Pancreas (tissue), 10 donors: ENCODE measurements at regions not wholly inside any gene's neighbourhood (a gene's known extent, or its start where the extent isn't known, plus 50 kb on each side); places are given as distances from the start of the nearest gene placed in this dataset.

Experiments used
- ATAC-seq, 4 donors: fragments of 200-7000 bp; cut with Tn5 transposase; one replicate each; pipeline versions ENCODE4 v1.8.0 to v1.9.1; 2020; ENCODE audit warnings: mild to moderate bottlenecking in 4 of 4, moderate library complexity in 4 of 4
- DNase-seq, 6 donors: peaks; one replicate each; pipeline ENCODE4 v3.0.0-alpha.2; 2020
- FAIRE-seq: peaks from 2 replicates; lab custom pipeline; 2012; peaks lifted over from hg19 to GRCh38; lab: Jason Lieb, UNC
- H3K27ac ChIP-seq, 4 donors: fragments of 200-600 bp; sonication (generic); 1 replicate in 3 of 4; 2 replicates in 1 of 4; pipeline versions ENCODE4 v1.5.0 to v1.8.0; 2020
- H3K27me3 ChIP-seq, 4 donors: fragments of 200-600 bp; one replicate each; pipeline ENCODE4 v1.8.0; 2021
- H3K36me3 ChIP-seq, 3 donors: fragments of 200-600 bp; sonication (generic) in 1 of 3; one replicate each; pipeline versions ENCODE4 v1.5.0 to v1.8.0; 2020 to 2021
- H3K4me1 ChIP-seq, 3 donors: fragments of 200-600 bp; one replicate each; pipeline ENCODE4 v1.8.0; 2021
- H3K4me3 ChIP-seq, 4 donors: fragments of 200-600 bp; sonication (generic) in 2 of 4; one replicate each; pipeline versions ENCODE4 v1.5.0 to v1.8.0; 2020 to 2021
- H3K9me3 ChIP-seq, 4 donors: fragments of 200-600 bp; one replicate each; pipeline ENCODE4 v1.8.0; 2021
- WGBS, 2 donors: extraction: QIAGEN DNeasy Blood & Tissue Kit; methylation state at CpG; one replicate each; pipeline ENCODE4 v1.1.7; 2013; 5-methylcytosine and 5-hydroxymethylcytosine counted together
- intact Hi-C, 3 donors: fragments of 100-400 bp; cut with DNase I; formaldehyde crosslinking; loops; one replicate each; pipeline versions ENCODE4 v1.11.1 to v1.14.2; 2022
- TF ChIP-seq, protein P1 (sequence below), 4 donors: fragments of 200-600 bp; sonication (generic) in 3 of 4; IDR thresholded peaks; one replicate each; pipeline versions ENCODE4 v1.5.0 to v1.8.0; 2021; ENCODE audit warnings: antibody characterized with exemption in 4 of 4
- donor health status: healthy with polysubstance abuse.
- donor health status: DM: no; HTN: no; CAD: no; lungs with moderate emphysema.
- donor health status: DM: no; HTN: no; CAD: no.
- donor health status: control.
- donor health status: control.
- donor health status: Bipolar disorder and iron deficiency.
- donor health status: DM: yes; HTN: yes; CAD: no.
- donor health status: DM: no; HTN: no; CAD: no.
- donor health status: DM: no; HTN: no; CAD: no.
- donor health status: DM: yes; HTN: yes; CAD: no.

GRCh38 chr13:104553186-104553585 lies 1487.0 kb upstream of the SLC10A2 start:
- 81 to 82% methylated on average over 3 of the region's 3 CpGs for WGBS, 2 donors
- no peak for FAIRE-seq

GRCh38 chr13:104534847-104535246 lies 1468.6 kb upstream of the SLC10A2 start:
- Histone ChIP-seq H3K4me1 (no peaks in the 10 kb centered on the region), H3K9me3 (no peaks in the 10 kb centered on the region), H3K27me3 (no peaks in the 10 kb centered on the region), H3K36me3 (no peaks in the 10 kb centered on the region), H3K4me3 (no peak overlapping the region), H3K27ac (no peak overlapping the region)
- DNase-seq: no peak
- 83 to 92% methylated on average over 10 of the region's 10 CpGs for WGBS, 2 donors
- intact Hi-C loops: no loop called here
- ATAC-seq: no peak
- TF ChIP-seq, protein P1, sequence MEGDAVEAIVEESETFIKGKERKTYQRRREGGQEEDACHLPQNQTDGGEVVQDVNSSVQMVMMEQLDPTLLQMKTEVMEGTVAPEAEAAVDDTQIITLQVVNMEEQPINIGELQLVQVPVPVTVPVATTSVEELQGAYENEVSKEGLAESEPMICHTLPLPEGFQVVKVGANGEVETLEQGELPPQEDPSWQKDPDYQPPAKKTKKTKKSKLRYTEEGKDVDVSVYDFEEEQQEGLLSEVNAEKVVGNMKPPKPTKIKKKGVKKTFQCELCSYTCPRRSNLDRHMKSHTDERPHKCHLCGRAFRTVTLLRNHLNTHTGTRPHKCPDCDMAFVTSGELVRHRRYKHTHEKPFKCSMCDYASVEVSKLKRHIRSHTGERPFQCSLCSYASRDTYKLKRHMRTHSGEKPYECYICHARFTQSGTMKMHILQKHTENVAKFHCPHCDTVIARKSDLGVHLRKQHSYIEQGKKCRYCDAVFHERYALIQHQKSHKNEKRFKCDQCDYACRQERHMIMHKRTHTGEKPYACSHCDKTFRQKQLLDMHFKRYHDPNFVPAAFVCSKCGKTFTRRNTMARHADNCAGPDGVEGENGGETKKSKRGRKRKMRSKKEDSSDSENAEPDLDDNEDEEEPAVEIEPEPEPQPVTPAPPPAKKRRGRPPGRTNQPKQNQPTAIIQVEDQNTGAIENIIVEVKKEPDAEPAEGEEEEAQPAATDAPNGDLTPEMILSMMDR (IDR thresholded peaks at IDR 0.05): no peak
- no peak for FAIRE-seq

More at GRCh38 chr13:104553186-104553585, 1487.0 kb upstream of the SLC10A2 start:
- DNase-seq (no peak), ATAC-seq (no peak)
- TF ChIP-seq, protein P1 (IDR thresholded peaks at IDR 0.05): no peak
- no peaks in the 10 kb centered on the region for H3K27me3 ChIP-seq
- no peaks in the 10 kb centered on the region for H3K9me3 ChIP-seq
- no peaks in the 10 kb centered on the region for H3K36me3 ChIP-seq
- peaks cover 0 to 11% (median 8%) of the 10 kb centered on the region in 3 donors for H3K4me1 ChIP-seq
- no peak overlapping the region for H3K4me3 ChIP-seq
- H3K27ac ChIP-seq: no peak overlapping the region
- intact Hi-C loops: no loop called here

DNA sequence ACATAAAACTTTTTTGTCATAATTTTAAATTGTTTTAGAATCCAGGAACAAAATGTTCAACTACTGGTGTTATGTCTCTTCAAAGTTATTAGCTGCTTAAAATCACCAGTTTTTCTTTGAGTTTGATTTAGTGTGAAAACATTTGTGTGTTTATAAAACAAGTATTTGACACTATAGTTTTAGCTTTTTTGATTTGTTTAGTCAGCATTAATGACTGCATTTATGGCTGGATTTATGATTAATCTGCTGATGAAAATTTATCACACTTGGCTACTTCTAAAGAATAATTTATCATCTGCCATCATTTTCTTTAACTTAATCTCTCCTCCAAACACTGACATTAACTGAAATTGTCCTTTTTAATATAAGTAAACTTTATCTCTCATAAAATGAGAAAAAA lies 1465.9 kb upstream of the SLC10A2 start:
- no peaks in the 10 kb centered on the region for H3K4me1 ChIP-seq
- ATAC-seq (no peak), DNase-seq (no peak), FAIRE-seq (no peak)
- no peaks in the 10 kb centered on the region for H3K36me3 ChIP-seq
- H3K4me3 ChIP-seq: no peak overlapping the region
- no peak overlapping the region for H3K27ac ChIP-seq
- no peaks in the 10 kb centered on the region for H3K27me3 ChIP-seq
- no peaks in the 10 kb centered on the region for H3K9me3 ChIP-seq
- TF ChIP-seq, protein P1 (IDR thresholded peaks at IDR 0.05): no peak
- intact Hi-C loops: no loop called here

- intact Hi-C loops: no loop called here
- Histone ChIP-seq H3K27ac (no peak overlapping the region), H3K4me1 (no peaks in the 10 kb centered on the region), H3K36me3 (no peaks in the 10 kb centered on the region), H3K9me3 (no peaks in the 10 kb centered on the region), H3K27me3 (no peaks in the 10 kb centered on the region), H3K4me3 (no peak overlapping the region)
- DNase-seq (no peak), FAIRE-seq (no peak), ATAC-seq (no peak)
- TF ChIP-seq, protein P1 (IDR thresholded peaks at IDR 0.05): no peak
These were observed 1464.5 kb upstream of the SLC10A2 start for GRCh38 chr13:104530741-104531140.

DNA sequence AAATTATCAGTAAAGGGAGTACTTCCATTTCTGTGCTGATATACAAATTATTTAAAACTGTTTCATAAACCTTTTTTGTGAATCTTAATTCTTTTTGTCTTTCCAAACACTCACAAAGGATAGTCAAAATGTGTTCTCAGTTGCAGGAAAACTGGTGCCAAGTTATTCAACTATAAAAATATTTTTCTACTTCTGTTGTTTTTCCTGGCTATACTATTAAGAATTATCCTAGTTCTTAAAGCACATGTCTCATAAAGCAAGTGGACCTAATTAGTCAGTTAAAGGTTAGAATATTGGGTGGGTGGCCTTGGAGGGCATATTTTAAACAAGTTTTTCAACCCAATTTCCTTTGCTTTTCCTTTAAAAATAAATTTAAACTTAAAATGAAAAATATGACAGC lies 1460.3 kb upstream of the SLC10A2 start:
- ATAC-seq (no peak), DNase-seq (no peak), FAIRE-seq (no peak)
- Histone ChIP-seq H3K27ac (no peak overlapping the region), H3K4me3 (no peak overlapping the region), H3K4me1 (no peaks in the 10 kb centered on the region), H3K27me3 (no peaks in the 10 kb centered on the region), H3K36me3 (no peaks in the 10 kb centered on the region), H3K9me3 (no peaks in the 10 kb centered on the region)
- intact Hi-C loops: no loop called here
- TF ChIP-seq, protein P1 (IDR thresholded peaks at IDR 0.05): no peak
